Choroid plexus epithelial cell (primary cell): ENCODE measurements at regions not wholly inside any gene's neighbourhood (a gene's known extent, or its start where the extent isn't known, plus 50 kb on each side); places are given as distances from the start of the nearest gene placed in this dataset.

Source experiments
- DNase-seq: peaks from one replicate; pipeline ENCODE4 v3.0.0-alpha.2; 2010; ENCODE audit warnings: low read depth
- H3K4me3 ChIP-seq: 2 replicates; pipeline ENCODE4 v1.5.1; 2011; ENCODE audit warnings: low read depth, mild to moderate bottlenecking, control low read depth, low read length, moderate library complexity
- TF ChIP-seq, protein P1 (sequence below): conservative IDR thresholded peaks from 2 replicates; pipeline ENCODE4 v1.5.1; 2011; ENCODE audit warnings: low read depth, mild to moderate bottlenecking, control low read depth, inconsistent platforms, low read length, moderate library complexity

DNA sequence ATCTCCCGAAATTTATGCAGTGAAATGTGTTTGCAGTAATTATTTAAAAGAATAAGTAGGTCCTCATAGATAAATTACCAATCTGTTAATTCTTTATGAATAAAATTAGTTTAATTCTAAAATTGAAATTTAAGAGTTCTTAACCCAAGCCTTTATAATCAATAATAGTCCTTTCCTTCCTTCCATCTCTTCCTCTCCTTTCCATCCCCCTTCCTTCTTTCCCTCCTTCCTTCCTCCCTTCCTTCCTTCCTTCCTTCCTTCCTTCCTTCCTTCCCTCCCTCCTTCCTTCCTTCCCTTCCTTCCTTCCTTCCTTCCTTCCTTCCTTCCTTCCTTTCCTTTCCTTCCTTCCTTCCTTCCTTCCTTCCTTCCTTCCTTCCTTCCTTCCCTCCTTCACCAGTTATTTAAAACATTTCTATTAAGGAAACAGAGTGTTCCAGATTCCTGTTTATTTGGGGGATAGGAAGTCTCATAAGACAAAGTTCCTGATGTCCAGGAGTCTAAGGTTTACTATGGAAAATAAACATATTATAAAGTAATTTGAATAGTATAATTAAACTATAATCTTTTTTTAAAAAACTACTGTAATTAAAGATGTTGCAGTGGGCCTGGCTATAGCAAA lies 285.3 kb upstream of the NOX3 start:
- TF ChIP-seq, protein P1, sequence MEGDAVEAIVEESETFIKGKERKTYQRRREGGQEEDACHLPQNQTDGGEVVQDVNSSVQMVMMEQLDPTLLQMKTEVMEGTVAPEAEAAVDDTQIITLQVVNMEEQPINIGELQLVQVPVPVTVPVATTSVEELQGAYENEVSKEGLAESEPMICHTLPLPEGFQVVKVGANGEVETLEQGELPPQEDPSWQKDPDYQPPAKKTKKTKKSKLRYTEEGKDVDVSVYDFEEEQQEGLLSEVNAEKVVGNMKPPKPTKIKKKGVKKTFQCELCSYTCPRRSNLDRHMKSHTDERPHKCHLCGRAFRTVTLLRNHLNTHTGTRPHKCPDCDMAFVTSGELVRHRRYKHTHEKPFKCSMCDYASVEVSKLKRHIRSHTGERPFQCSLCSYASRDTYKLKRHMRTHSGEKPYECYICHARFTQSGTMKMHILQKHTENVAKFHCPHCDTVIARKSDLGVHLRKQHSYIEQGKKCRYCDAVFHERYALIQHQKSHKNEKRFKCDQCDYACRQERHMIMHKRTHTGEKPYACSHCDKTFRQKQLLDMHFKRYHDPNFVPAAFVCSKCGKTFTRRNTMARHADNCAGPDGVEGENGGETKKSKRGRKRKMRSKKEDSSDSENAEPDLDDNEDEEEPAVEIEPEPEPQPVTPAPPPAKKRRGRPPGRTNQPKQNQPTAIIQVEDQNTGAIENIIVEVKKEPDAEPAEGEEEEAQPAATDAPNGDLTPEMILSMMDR, result no peak
- DNase-seq, result no peak
- H3K4me3 ChIP-seq, result no peak overlapping the region

DNA sequence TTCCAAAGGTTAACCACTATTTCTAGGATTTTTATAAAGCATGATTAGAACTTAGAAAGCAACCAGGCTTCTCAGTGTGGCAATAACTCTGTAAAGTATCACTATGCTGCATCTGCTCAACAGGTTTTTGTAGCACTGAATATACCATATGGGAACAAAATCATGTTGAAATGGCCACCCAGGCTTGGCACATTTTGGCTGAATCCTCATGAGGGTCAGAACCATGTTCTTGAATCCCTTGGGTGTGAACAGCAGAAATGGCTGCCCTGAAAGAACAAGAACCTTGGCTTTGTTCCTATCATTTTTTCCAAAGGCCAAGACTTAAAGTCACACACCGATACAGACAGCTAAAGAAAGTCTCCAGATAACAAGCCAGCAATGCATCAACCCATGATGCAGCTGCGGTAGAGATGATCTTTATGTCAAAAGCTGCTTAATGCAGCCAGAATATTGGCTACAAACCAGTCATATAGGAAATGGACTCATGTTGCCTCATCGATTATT lies 283.0 kb upstream of the NOX3 start:
- H3K4me3 ChIP-seq, result no peak overlapping the region
- TF ChIP-seq, protein P1, result no peak
- no peak for DNase-seq

DNA sequence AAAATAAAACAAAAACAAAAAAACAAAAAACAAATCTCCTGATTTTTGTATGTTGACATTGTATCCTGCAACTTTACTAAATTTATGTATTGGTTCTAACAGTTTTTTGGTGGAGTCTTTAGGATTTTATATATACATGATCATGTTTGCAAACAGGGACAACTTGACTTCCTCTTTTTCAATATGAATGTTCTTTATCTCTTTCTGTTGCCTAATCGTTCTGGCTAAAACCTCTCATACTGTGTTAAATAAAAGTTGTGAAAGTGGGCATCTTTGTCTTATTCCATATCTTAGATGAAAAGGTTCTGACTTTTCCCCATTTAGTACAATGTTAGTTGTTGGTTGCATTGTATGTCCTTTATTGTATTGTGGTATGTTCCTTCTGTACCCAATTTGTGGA lies 261.7 kb upstream of the NOX3 start:
- TF ChIP-seq, protein P1, result no peak
- no peak overlapping the region for H3K4me3 ChIP-seq
- no peak for DNase-seq

DNA sequence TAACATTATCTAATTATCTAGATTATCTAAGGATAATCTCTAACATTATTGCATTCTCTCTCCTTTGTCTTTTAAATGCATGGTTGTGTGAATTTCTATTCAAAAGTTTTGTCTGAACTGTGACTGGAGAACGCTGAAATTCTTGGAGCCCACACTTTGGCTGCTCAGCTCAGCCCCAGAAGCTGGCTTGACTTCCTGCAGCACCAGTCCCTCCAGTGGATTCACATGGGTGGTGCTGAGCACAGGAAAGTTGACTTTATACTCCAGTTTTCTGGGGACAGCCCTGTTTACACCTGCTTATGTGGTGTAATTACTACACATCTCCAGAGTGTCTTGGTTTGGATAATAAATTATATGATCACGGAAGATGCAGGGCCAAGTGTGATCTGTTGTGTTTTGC lies 255.1 kb upstream of the NOX3 start:
- DNase-seq, result no peak
- H3K4me3 ChIP-seq, result no peak overlapping the region
- TF ChIP-seq, protein P1, result no peak

DNA sequence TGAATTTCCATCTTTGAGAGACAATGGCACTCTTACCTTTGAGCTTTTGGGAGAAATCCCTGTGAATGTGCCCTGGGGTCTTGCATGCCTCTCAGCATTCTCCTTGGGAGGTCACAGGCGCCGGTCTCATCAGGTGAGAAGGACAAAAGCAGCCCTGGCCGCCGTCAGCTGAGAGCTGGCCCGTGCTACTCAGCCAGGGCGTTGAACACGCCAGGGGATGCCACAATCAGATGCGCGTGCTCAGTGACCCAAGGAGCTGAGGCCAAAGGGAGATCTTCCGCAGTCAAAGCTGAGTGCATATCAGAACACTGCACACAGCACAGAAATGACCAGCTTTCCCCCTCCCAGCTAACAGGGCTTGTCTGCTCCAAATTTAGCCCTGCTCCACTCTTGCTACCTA lies 253.6 kb upstream of the NOX3 start:
- no peak for DNase-seq
- no peak overlapping the region for H3K4me3 ChIP-seq
- TF ChIP-seq, protein P1, result no peak

DNA sequence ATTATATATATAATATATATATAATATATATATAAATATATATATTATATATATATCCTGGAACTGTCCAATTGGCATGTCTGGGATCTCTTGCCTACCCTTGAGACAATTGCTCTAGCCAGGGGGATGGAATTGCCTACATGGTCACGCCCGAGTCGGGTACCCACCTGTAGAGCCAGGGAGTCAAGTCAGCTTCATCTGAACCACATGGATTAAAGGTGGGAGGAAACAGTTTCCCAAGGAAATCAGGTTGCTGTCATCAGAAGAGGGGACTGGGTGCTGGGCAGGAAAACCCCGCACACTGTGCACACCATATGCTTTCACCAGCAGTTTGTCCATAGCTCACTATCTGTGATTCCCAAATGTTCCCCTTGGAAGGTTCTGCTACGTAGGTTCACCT lies 252.5 kb upstream of the NOX3 start:
- no peak for DNase-seq
- H3K4me3 ChIP-seq, result no peak overlapping the region

More for the DNA sequence above, 252.5 kb upstream of the NOX3 start:
- TF ChIP-seq, protein P1, result no peak
